Bronchial epithelial cell (primary cell): ENCODE measurements at regions not wholly inside any gene's neighbourhood (a gene's known extent, or its start where the extent isn't known, plus 50 kb on each side); places are given as distances from the start of the nearest gene placed in this dataset.
A peak's percentile ranks its signal among the peaks of the same experiment; 100 is the strongest.
"Not testable (repeated sequence)": the region's sequence is repeated elsewhere in the genome, so short reads cannot be mapped to it uniquely, and the experiment has no call there.

Source experiments
- DNase-seq: peaks from one replicate; pipeline ENCODE4 v3.0.0-alpha.2; 2010; ENCODE audit warnings: low read depth
- FAIRE-seq: peaks from 2 replicates; lab custom pipeline; 2011; peaks lifted over from hg19 to GRCh38; lab: Jason Lieb, UNC
- H3K27me3 ChIP-seq: 2 replicates; pipeline ENCODE4 v1.5.1; 2011; ENCODE audit warnings: low read length; ENCODE audit not compliant: control insufficient read depth, insufficient read depth
- H3K36me3 ChIP-seq: 2 replicates; pipeline ENCODE4 v1.5.1; 2011; ENCODE audit warnings: low read length; ENCODE audit not compliant: control insufficient read depth, insufficient read depth
- H3K4me3 ChIP-seq: 2 replicates; pipeline ENCODE4 v1.5.1; 2011; ENCODE audit warnings: mild to moderate bottlenecking, low read depth, low read length, control low read depth
- TF ChIP-seq, protein P1 (sequence below): IDR thresholded peaks from 2 replicates; pipeline ENCODE4 v1.5.1; 2011; ENCODE audit warnings: mild to moderate bottlenecking, moderate library complexity, low read length, control low read depth, inconsistent platforms; ENCODE audit not compliant: insufficient read depth, severe bottlenecking

DNA sequence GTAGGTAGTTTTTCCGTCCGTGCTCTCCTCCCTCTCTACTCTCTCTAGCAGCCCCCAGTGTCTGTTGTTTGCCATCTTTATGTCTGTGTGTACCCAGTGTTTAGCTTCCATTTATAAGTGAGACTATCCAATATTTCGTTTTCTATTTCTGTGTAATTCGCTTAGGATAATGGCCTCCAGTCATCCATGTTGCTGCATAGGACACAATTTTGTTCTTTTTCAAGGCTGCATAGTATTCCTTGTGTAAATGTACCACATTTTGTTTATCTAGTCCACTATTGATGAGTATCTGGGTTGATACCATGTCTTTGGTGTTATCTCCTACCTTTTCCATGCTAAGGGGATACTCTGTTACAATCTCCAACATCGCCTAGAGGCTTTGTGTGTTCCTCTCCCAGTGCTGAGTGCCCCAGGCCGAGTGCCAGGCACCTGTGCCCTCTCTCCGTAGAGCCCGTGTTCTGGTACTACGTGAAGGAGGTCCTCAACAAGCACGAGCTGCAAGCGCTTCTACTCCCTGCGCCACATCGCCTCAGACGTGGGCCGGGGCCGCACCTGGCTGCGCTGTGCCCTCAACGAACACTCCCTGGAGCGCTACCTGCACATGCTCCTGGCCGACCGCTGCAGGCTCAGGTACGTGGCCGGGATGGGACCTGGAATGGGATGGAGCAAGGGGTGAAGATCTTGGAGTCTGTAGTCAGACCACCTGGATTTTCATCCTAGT is 51.0 kb downstream of the NPIPB11 start:
- FAIRE-seq, H3K27me3 ChIP-seq, H3K4me3 ChIP-seq, H3K36me3 ChIP-seq, DNase-seq: not testable (repeated sequence)

- not testable (repeated sequence) for FAIRE-seq, DNase-seq, H3K36me3 ChIP-seq, H3K4me3 ChIP-seq, H3K27me3 ChIP-seq
Observed at GRCh38 chr16:29354449-29354848, 52.1 kb downstream of the NPIPB11 start.

- not testable (repeated sequence) for H3K36me3 ChIP-seq, FAIRE-seq, H3K27me3 ChIP-seq, DNase-seq, H3K4me3 ChIP-seq
Observed at GRCh38 chr16:29352617-29352999, 53.9 kb downstream of the NPIPB11 start.

DNA sequence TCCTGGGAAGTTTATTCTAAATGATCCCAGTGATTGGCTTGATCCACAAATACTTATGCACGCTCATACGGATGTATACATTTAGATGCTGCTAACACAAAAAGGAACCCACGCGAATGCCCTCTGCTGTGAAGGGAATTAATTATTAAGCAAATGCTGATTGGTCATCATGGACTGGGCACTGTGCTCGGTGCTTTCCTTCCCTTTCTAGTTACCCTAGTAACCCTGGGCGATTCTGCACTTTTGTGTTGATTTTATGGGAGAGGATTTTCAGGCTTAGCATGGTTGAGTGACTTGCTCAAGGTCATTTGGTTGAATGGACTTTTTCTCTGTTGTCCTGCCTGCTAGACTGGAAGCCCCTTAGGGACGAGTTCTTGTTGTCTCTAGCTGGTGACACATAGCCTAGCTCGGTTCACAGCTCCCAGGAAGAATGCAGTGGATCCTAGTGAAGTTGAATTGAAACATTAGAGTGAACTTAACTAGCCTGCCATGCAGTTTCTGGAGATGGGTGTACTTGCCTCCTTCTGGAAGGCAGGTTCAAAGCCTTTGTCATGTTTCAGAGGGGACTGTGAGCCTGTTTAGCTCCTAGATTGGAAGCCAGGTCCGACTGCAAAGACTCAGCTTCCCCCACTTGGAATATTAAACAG is 54.4 kb downstream of the NPIPB11 start:
- H3K27me3 ChIP-seq, DNase-seq, H3K36me3 ChIP-seq, FAIRE-seq, H3K4me3 ChIP-seq: not testable (repeated sequence)

DNA sequence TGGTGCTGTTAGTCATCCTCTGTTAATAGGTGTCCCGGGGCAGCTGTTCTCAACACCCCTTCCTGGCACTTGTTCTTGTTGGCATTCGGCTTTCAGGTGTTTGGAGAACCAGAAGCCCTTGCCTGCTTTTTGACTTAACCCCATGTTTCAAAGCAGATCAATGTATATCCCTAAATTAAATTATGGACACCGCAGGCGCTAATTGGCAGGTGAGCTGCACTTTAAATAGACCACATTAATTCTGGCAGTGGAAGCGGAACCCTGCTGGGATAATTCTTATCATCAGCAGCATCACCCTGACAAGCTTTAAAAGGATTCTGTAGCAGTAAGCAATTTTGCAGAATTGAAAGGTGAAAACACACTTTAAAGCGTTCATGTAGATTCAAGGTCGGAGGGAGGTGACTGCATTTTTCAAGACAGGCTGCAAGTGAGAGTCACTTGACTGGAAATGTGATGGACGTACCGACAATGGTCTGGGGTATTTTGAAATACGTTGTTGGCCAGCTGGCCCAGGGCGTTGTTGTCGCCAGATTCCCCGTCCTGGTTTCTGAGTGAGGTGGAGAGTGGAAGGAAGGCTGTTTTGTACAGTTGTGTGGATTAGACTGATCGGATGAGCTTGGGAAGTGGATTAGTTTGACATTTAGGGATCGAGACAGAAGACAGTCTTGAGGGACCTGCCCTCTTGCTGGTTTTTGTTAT is 55.1 kb downstream of the NPIPB11 start:
- not testable (repeated sequence) for FAIRE-seq, DNase-seq, H3K4me3 ChIP-seq, H3K36me3 ChIP-seq, H3K27me3 ChIP-seq

DNA sequence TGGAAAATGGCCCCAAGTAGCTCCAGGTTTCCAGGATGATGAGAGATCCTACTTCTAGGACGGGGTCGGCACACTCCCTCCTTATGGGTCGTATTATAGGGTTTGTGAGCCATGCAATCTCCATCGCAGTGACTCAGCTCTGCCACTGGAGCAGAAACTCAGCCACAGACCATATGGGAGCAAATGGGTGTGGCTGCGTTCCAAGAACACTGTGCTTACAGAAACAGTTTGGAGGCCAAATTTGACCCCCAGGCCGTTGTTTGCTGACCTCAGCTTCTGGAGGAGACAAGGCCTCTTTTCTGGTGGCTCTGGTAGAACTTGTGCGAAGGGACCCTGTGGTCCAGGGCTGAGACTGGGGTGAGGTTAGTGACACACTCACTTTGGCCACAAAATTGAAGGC is 56.5 kb downstream of the NPIPB11 start:
- not testable (repeated sequence) for FAIRE-seq, H3K4me3 ChIP-seq, H3K36me3 ChIP-seq, H3K27me3 ChIP-seq
- TF ChIP-seq, protein P1, sequence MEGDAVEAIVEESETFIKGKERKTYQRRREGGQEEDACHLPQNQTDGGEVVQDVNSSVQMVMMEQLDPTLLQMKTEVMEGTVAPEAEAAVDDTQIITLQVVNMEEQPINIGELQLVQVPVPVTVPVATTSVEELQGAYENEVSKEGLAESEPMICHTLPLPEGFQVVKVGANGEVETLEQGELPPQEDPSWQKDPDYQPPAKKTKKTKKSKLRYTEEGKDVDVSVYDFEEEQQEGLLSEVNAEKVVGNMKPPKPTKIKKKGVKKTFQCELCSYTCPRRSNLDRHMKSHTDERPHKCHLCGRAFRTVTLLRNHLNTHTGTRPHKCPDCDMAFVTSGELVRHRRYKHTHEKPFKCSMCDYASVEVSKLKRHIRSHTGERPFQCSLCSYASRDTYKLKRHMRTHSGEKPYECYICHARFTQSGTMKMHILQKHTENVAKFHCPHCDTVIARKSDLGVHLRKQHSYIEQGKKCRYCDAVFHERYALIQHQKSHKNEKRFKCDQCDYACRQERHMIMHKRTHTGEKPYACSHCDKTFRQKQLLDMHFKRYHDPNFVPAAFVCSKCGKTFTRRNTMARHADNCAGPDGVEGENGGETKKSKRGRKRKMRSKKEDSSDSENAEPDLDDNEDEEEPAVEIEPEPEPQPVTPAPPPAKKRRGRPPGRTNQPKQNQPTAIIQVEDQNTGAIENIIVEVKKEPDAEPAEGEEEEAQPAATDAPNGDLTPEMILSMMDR, result peak; percentile 6
- peak; percentile 35 for DNase-seq

DNA sequence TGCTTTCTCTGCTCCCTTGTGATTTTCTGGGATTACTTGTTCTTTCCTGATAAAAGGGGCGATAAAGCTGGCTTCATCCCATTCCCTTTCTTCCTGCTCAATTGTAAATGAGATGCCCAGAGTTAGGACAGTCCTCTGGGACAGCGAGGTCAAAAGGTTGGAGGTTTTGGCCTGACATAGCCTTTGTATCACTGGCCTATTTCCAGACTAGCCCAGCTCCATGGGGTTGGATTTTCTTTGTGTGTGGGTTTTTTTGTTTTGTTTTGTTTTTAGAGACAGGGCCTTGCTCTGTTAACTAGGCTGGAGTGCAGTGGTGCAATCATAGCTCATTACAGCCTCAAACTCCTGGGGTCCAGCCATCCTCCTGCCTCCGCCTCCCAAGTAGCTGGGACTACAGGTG is 57.8 kb downstream of the NPIPB11 start:
- not testable (repeated sequence) for H3K4me3 ChIP-seq, FAIRE-seq, H3K27me3 ChIP-seq, DNase-seq, H3K36me3 ChIP-seq

- not testable (repeated sequence) for H3K36me3 ChIP-seq, H3K27me3 ChIP-seq, FAIRE-seq, H3K4me3 ChIP-seq, DNase-seq
Observed at GRCh38 chr16:29348123-29348690, 58.3 kb downstream of the NPIPB11 start.

DNA sequence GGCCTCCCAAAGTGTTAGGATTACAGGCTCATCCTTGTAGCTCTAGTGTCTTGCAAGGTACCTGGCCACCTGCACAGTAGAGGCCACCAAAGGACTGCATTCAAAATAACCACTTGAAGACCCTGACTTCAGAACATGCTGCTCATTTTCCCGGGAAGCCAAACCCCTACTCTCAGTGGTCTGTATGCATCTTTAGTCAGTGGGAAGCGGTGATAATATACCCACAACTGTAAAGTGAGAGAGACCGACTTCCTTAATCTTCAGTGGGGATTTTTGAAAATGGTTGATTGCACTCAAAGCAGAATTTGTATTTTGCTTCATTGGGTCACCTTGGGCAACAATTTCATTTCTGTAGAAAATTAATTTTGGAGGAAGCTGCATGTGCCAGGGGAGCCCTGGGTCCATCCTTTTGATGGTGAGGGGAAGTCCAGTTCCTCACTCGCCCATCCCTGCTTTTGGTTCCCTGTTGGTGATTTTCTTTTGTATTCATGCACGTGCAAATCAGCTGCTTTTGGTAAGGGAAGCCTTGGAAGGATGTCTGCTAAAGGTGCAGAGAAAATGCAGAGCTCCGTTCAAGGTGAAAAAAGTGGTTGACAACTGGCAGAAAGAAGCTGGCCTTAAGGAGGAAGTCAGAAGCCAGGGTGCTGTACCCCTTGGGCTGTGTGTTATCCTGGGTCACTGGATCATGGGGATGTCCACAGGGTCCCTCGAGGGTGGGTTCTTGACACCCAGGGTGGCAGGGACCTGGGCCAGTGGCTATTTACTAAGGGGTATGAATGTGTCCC is 59.5 kb downstream of the NPIPB11 start:
- not testable (repeated sequence) for H3K27me3 ChIP-seq, H3K4me3 ChIP-seq, H3K36me3 ChIP-seq, FAIRE-seq, DNase-seq

- DNase-seq, H3K4me3 ChIP-seq, FAIRE-seq, H3K27me3 ChIP-seq, H3K36me3 ChIP-seq: not testable (repeated sequence)
Observed at GRCh38 chr16:29346203-29346602, 60.3 kb downstream of the NPIPB11 start.

DNA sequence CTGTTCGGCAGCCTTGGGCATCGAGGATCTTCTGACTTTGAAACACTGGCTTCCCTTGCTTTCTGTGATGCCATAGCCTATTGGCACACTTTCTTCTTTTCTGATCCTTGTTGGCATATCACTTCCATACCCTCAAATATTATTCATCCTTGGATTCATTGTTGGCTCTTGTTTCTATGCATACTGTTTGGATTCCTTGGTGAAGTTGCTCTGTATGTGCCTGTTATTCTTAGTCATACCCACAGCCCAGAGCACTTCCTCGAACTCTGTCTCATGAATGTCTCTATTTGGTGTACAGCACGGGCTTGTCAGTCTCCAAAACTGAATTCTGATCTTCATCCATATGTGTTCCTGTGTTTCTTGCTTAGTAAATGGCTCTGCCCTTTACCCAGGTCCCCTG is 63.6 kb downstream of the NPIPB11 start:
- not testable (repeated sequence) for H3K36me3 ChIP-seq, H3K27me3 ChIP-seq, FAIRE-seq, DNase-seq, H3K4me3 ChIP-seq

GRCh38 chr16:29340779-29341438 is 65.6 kb downstream of the NPIPB11 start:
- FAIRE-seq, DNase-seq, H3K27me3 ChIP-seq, H3K36me3 ChIP-seq, H3K4me3 ChIP-seq: not testable (repeated sequence)
